ENCODE measurements at regions not wholly inside any gene's neighbourhood (a gene's known extent, or its start where the extent isn't known, plus 50 kb on each side); places are given as distances from the start of the nearest gene placed in this dataset.
"Not testable (repeated sequence)": the region's sequence is repeated elsewhere in the genome, so short reads cannot be mapped to it uniquely, and the experiment has no call there.

- Histone ChIP-seq H3K9me3 (ENCODE audit: control insufficient read depth in 2 of 2, insufficient read depth in 1 of 2, low read length in 1 of 2) (peaks cover 0 to 19% of the 10 kb centered on the region in 2 donors), H3K27ac (ENCODE audit: low read depth in 1 of 2, low read length in 1 of 2) (no peak overlapping the region), H3K36me3 (ENCODE audit: control insufficient read depth in 2 of 2, insufficient read depth in 2 of 2, low read length in 1 of 2) (no peaks in the 10 kb centered on the region), H3K27me3 (ENCODE audit: control insufficient read depth in 2 of 2, insufficient read depth in 1 of 2, low read length in 1 of 2) (no peaks in the 10 kb centered on the region), H3K4me1 (ENCODE audit: control insufficient read depth in 2 of 2, insufficient read depth in 2 of 2, low read length in 2 of 2) (no peaks in the 10 kb centered on the region), H3K4me3 (ENCODE audit: low read length in 2 of 2) (no peak overlapping the region)
- DNase-seq (ENCODE audit: low read depth in 6 of 9, low spot score in 9 of 9): no peak
- WGBS: 95% methylated on average over 7 of the region's 7 CpGs
These were observed 94.2 kb upstream of the GJB6 start for GRCh38 chr13:20326276-20326675.

GRCh38 chr13:20320885-20321284 is 88.8 kb upstream of the GJB6 start:
- no peak overlapping the region for H3K27ac ChIP-seq (ENCODE audit: low read depth in 1 of 2, low read length in 1 of 2)
- 90% methylated on average over 8 of the region's 8 CpGs for WGBS
- no peaks in the 10 kb centered on the region for H3K27me3 ChIP-seq (ENCODE audit: control insufficient read depth in 2 of 2, insufficient read depth in 1 of 2, low read length in 1 of 2)
- H3K4me3 ChIP-seq (ENCODE audit: low read length in 2 of 2): no peak overlapping the region
- no peak for DNase-seq (ENCODE audit: low read depth in 6 of 9, low spot score in 9 of 9)
- H3K36me3 ChIP-seq (ENCODE audit: control insufficient read depth in 2 of 2, insufficient read depth in 2 of 2, low read length in 1 of 2): no peaks in the 10 kb centered on the region
- no peaks in the 10 kb centered on the region for H3K4me1 ChIP-seq (ENCODE audit: control insufficient read depth in 2 of 2, insufficient read depth in 2 of 2, low read length in 2 of 2)
- peaks cover 0 to 16% of the 10 kb centered on the region in 2 donors for H3K9me3 ChIP-seq (ENCODE audit: control insufficient read depth in 2 of 2, insufficient read depth in 1 of 2, low read length in 1 of 2)

GRCh38 chr13:20313896-20314295 is 81.8 kb upstream of the GJB6 start:
- DNase-seq (ENCODE audit: low read depth in 6 of 9, low spot score in 9 of 9): no peak
- H3K4me1 ChIP-seq (ENCODE audit: control insufficient read depth in 2 of 2, insufficient read depth in 2 of 2, low read length in 2 of 2): no peaks in the 10 kb centered on the region
- H3K36me3 ChIP-seq (ENCODE audit: control insufficient read depth in 2 of 2, insufficient read depth in 2 of 2, low read length in 1 of 2): no peaks in the 10 kb centered on the region
- WGBS: 97% methylated on average over 5 of the region's 5 CpGs
- peaks cover 0 to 2% of the 10 kb centered on the region in 2 donors for H3K27me3 ChIP-seq (ENCODE audit: control insufficient read depth in 2 of 2, insufficient read depth in 1 of 2, low read length in 1 of 2)
- no peak overlapping the region for H3K27ac ChIP-seq (ENCODE audit: low read depth in 1 of 2, low read length in 1 of 2)
- H3K9me3 ChIP-seq (ENCODE audit: control insufficient read depth in 2 of 2, insufficient read depth in 1 of 2, low read length in 1 of 2): no peaks in the 10 kb centered on the region
- H3K4me3 ChIP-seq (ENCODE audit: low read length in 2 of 2): no peak overlapping the region

- no peaks in the 10 kb centered on the region for H3K36me3 ChIP-seq (ENCODE audit: control insufficient read depth in 2 of 2, insufficient read depth in 2 of 2, low read length in 1 of 2)
- no peaks in the 10 kb centered on the region for H3K4me1 ChIP-seq (ENCODE audit: control insufficient read depth in 2 of 2, insufficient read depth in 2 of 2, low read length in 2 of 2)
- no peak overlapping the region for H3K27ac ChIP-seq (ENCODE audit: low read depth in 1 of 2, low read length in 1 of 2)
- no peak overlapping the region for H3K4me3 ChIP-seq (ENCODE audit: low read length in 2 of 2)
- 98% methylated on average over 5 of the region's 5 CpGs for whole genome bisulfite sequencing
- DNase-seq (ENCODE audit: low read depth in 6 of 9, low spot score in 9 of 9): no peak
- peaks cover 0 to 4% of the 10 kb centered on the region in 2 donors for H3K27me3 ChIP-seq (ENCODE audit: control insufficient read depth in 2 of 2, insufficient read depth in 1 of 2, low read length in 1 of 2)
- no peaks in the 10 kb centered on the region for H3K9me3 ChIP-seq (ENCODE audit: control insufficient read depth in 2 of 2, insufficient read depth in 1 of 2, low read length in 1 of 2)
These were observed 80.2 kb upstream of the GJB6 start for GRCh38 chr13:20312292-20312691.

DNA sequence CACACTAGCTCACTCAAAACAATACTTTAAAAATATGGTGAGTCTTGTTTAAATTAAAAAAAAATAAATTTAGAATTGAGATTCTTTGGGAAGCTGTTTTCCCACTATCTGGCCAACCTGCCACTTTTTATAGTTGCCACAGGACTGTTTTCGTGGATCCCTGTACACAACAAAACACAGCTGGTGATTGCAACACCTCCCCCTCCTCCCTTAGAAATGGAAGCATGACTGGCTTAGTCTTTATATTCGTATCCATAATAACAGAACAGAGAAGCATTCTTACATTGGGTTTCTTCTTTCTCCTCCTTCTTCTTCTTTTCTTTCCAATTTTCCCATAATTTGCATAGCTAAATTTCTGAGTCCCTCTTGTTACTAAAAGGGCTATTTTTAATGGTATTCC is 79.5 kb upstream of the GJB6 start:
- Histone ChIP-seq H3K27me3 (ENCODE audit: control insufficient read depth in 2 of 2, insufficient read depth in 1 of 2, low read length in 1 of 2) (peaks cover 0 to 4% of the 10 kb centered on the region in 2 donors), H3K4me3 (ENCODE audit: low read length in 2 of 2) (no peak overlapping the region), H3K4me1 (ENCODE audit: control insufficient read depth in 2 of 2, insufficient read depth in 2 of 2, low read length in 2 of 2) (no peaks in the 10 kb centered on the region), H3K27ac (ENCODE audit: low read depth in 1 of 2, low read length in 1 of 2) (no peak overlapping the region), H3K36me3 (ENCODE audit: control insufficient read depth in 2 of 2, insufficient read depth in 2 of 2, low read length in 1 of 2) (no peaks in the 10 kb centered on the region), H3K9me3 (ENCODE audit: control insufficient read depth in 2 of 2, insufficient read depth in 1 of 2, low read length in 1 of 2) (no peaks in the 10 kb centered on the region)
- 92% methylated on average over 2 of the region's 2 CpGs for WGBS
- no peak for DNase-seq (ENCODE audit: low read depth in 6 of 9, low spot score in 9 of 9)

DNA sequence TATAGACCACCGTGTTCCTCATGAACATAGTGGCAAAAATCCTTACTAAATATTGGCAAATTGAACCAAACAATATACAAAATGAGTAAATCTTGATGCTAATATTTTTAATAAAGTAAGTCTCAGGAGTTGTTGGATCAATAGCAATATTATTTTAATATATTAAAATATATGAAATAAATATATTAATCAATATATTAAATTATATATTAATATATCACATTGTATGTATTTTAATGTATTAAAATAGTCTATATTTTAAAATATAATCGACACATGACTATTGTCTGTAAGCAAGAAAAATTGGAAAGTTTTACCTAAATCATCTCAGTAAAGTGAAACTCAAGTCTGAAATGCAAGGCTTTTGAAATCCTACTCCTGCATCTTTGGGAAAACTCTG is 78.9 kb upstream of the GJB6 start:
- Histone ChIP-seq H3K4me3 (ENCODE audit: low read length in 2 of 2) (no peak overlapping the region), H3K36me3 (ENCODE audit: control insufficient read depth in 2 of 2, insufficient read depth in 2 of 2, low read length in 1 of 2) (no peaks in the 10 kb centered on the region), H3K4me1 (ENCODE audit: control insufficient read depth in 2 of 2, insufficient read depth in 2 of 2, low read length in 2 of 2) (no peaks in the 10 kb centered on the region), H3K27me3 (ENCODE audit: control insufficient read depth in 2 of 2, insufficient read depth in 1 of 2, low read length in 1 of 2) (peaks cover 0 to 4% of the 10 kb centered on the region in 2 donors), H3K9me3 (ENCODE audit: control insufficient read depth in 2 of 2, insufficient read depth in 1 of 2, low read length in 1 of 2) (no peaks in the 10 kb centered on the region), H3K27ac (ENCODE audit: low read depth in 1 of 2, low read length in 1 of 2) (no peak overlapping the region)
- 99% methylated on average over 2 of the region's 2 CpGs for WGBS
- DNase-seq (ENCODE audit: low read depth in 6 of 9, low spot score in 9 of 9): no peak

DNA sequence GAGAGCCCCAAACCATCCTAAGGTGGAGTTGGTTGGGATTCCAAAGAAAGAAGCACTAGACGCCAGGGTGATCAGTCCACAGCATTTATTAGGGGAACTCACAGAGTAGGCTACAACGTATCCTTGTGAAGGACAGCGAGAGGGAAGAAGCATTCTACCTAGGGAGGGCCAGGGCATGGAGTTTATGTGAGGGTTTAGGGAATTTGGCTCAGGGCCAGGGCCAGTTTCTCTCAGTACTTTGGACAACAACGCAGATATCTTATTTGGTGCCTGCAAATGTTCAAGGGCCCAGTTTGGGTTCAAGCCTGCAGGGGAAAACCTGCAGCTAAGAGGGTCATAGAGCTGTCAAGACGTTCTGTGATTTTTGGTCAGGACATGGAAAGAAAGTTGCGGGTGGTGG is 73.9 kb upstream of the GJB6 start:
- Histone ChIP-seq H3K4me3 (ENCODE audit: low read length in 2 of 2) (no peak overlapping the region), H3K27me3 (ENCODE audit: control insufficient read depth in 2 of 2, insufficient read depth in 1 of 2, low read length in 1 of 2) (peaks cover 15 to 33% of the 10 kb centered on the region in 2 donors), H3K4me1 (ENCODE audit: control insufficient read depth in 2 of 2, insufficient read depth in 2 of 2, low read length in 2 of 2) (peaks cover 2 to 5% of the 10 kb centered on the region in 2 donors), H3K27ac (ENCODE audit: low read depth in 1 of 2, low read length in 1 of 2) (no peak overlapping the region), H3K9me3 (ENCODE audit: control insufficient read depth in 2 of 2, insufficient read depth in 1 of 2, low read length in 1 of 2) (peaks cover 0 to 4% of the 10 kb centered on the region in 2 donors), H3K36me3 (ENCODE audit: control insufficient read depth in 2 of 2, insufficient read depth in 2 of 2, low read length in 1 of 2) (no peaks in the 10 kb centered on the region)
- no peak for DNase-seq (ENCODE audit: low read depth in 6 of 9, low spot score in 9 of 9)
- 96% methylated on average over 6 of the region's 6 CpGs for WGBS

GRCh38 chr13:20305587-20305986 is 73.5 kb upstream of the GJB6 start:
- no peaks in the 10 kb centered on the region for H3K36me3 ChIP-seq (ENCODE audit: control insufficient read depth in 2 of 2, insufficient read depth in 2 of 2, low read length in 1 of 2)
- DNase-seq (ENCODE audit: low read depth in 6 of 9, low spot score in 9 of 9): no peak
- peaks cover 2 to 5% of the 10 kb centered on the region in 2 donors for H3K4me1 ChIP-seq (ENCODE audit: control insufficient read depth in 2 of 2, insufficient read depth in 2 of 2, low read length in 2 of 2)
- H3K27me3 ChIP-seq (ENCODE audit: control insufficient read depth in 2 of 2, insufficient read depth in 1 of 2, low read length in 1 of 2): peaks cover 18 to 38% of the 10 kb centered on the region in 2 donors
- H3K27ac ChIP-seq (ENCODE audit: low read depth in 1 of 2, low read length in 1 of 2): no peak overlapping the region
- no peak overlapping the region for H3K4me3 ChIP-seq (ENCODE audit: low read length in 2 of 2)
- H3K9me3 ChIP-seq (ENCODE audit: control insufficient read depth in 2 of 2, insufficient read depth in 1 of 2, low read length in 1 of 2): peaks cover 0 to 4% of the 10 kb centered on the region in 2 donors
- WGBS: 76% methylated on average over 2 of the region's 2 CpGs

- DNase-seq (ENCODE audit: low read depth in 6 of 9, low spot score in 9 of 9); H3K27ac ChIP-seq (ENCODE audit: low read depth in 1 of 2, low read length in 1 of 2); H3K4me3 ChIP-seq (ENCODE audit: low read length in 2 of 2); H3K9me3 ChIP-seq (ENCODE audit: control insufficient read depth in 2 of 2, insufficient read depth in 1 of 2, low read length in 1 of 2); H3K36me3 ChIP-seq (ENCODE audit: control insufficient read depth in 2 of 2, insufficient read depth in 2 of 2, low read length in 1 of 2); H3K4me1 ChIP-seq (ENCODE audit: control insufficient read depth in 2 of 2, insufficient read depth in 2 of 2, low read length in 2 of 2): not testable (repeated sequence)
- peaks cover 23 to 52% of the 10 kb centered on the region in 2 donors for H3K27me3 ChIP-seq (ENCODE audit: control insufficient read depth in 2 of 2, insufficient read depth in 1 of 2, low read length in 1 of 2)
- WGBS: 98% methylated on average over 4 of the region's 4 CpGs
These were observed 71.9 kb upstream of the GJB6 start for GRCh38 chr13:20304061-20304460.

GRCh38 chr13:20303636-20304035 is 71.5 kb upstream of the GJB6 start:
- H3K4me3 ChIP-seq (ENCODE audit: low read length in 2 of 2): no peak overlapping the region
- H3K27me3 ChIP-seq (ENCODE audit: control insufficient read depth in 2 of 2, insufficient read depth in 1 of 2, low read length in 1 of 2): peaks cover 24 to 54% of the 10 kb centered on the region in 2 donors
- peaks cover 2 to 5% of the 10 kb centered on the region in 2 donors for H3K4me1 ChIP-seq (ENCODE audit: control insufficient read depth in 2 of 2, insufficient read depth in 2 of 2, low read length in 2 of 2)
- no peak overlapping the region for H3K27ac ChIP-seq (ENCODE audit: low read depth in 1 of 2, low read length in 1 of 2)
- H3K9me3 ChIP-seq (ENCODE audit: control insufficient read depth in 2 of 2, insufficient read depth in 1 of 2, low read length in 1 of 2): peaks cover 0 to 4% of the 10 kb centered on the region in 2 donors
- H3K36me3 ChIP-seq (ENCODE audit: control insufficient read depth in 2 of 2, insufficient read depth in 2 of 2, low read length in 1 of 2): no peaks in the 10 kb centered on the region
- DNase-seq (ENCODE audit: low read depth in 6 of 9, low spot score in 9 of 9): no peak
- 97% methylated on average over 6 of the region's 6 CpGs for WGBS
